Stimulated activated CD4-positive, alpha-beta T cell treated with anti-CD3 and anti-CD28 coated beads, Interleukin-15, amount 100 ng/mL, for 48 hours (primary cell): ENCODE measurements at regions not wholly inside any gene's neighbourhood (a gene's known extent, or its start where the extent isn't known, plus 50 kb on each side); places are given as distances from the start of the nearest gene placed in this dataset.
"Not testable (repeated sequence)": the region's sequence is repeated elsewhere in the genome, so short reads cannot be mapped to it uniquely, and the experiment has no call there.

Source experiments
- DNase-seq, 2 donors: peaks; one replicate each; pipeline ENCODE4 v3.0.0-alpha.2; 2020; ENCODE audit warnings: low read depth in 2 of 2

- DNase-seq: no peak
Observed at GRCh38 chr13:105847527-105848291, 687.8 kb downstream of the EFNB2 start.

DNA sequence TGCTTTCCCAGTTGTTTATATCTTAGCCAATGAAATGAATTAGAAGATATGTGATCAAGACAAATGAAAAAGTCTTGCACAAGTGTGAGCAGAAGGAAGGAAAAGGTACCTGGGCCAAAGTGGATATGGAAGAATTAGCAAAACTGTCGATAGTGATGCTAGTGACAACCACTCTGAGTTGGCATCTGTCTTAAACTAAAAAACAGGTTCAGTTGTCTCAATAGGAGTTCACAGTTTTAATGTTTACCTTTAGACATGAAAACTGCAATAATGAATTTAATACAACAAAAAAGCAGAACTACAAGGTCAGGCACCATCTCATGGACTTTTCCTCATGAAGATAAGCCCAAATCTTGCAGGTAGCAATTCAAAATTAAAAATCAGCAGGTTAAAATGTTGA, 688.5 kb downstream of the EFNB2 start:
- DNase-seq: no peak

- DNase-seq: no peak
Observed at GRCh38 chr13:105841286-105841685, 694.2 kb downstream of the EFNB2 start.

- DNase-seq: no peak
Observed at GRCh38 chr13:105838231-105838630, 697.2 kb downstream of the EFNB2 start.

GRCh38 chr13:105837295-105837694, 698.2 kb downstream of the EFNB2 start:
- not testable (repeated sequence) for DNase-seq

GRCh38 chr13:105830821-105831220, 704.6 kb downstream of the EFNB2 start:
- no peak for DNase-seq

- no peak for DNase-seq
Observed at GRCh38 chr13:105827111-105827809, 708.2 kb downstream of the EFNB2 start.

DNA sequence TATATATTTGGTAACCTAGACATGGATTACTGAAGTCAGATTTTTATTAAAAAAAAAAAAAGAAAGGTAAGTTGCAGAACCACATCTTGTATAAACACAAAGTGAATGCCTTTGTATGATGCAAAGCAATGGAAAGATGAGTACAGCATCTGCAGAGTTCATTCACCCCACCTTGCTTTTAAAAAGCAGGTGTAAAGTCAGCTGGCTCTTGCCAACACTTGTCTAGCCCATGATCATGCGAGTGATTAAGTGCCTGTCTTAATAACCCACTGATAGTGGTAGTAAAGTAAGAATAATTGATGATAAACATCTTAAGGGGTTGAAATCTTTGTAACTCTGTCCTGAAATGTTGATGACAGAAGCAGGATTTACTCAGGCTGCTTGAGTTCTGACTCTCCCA, 710.4 kb downstream of the EFNB2 start:
- no peak for DNase-seq

- no peak for DNase-seq
Observed at GRCh38 chr13:105821337-105821736, 714.1 kb downstream of the EFNB2 start.

- DNase-seq: no peak
Observed at GRCh38 chr13:105820415-105820814, 715.0 kb downstream of the EFNB2 start.

GRCh38 chr13:105817498-105817897, 718.0 kb downstream of the EFNB2 start:
- DNase-seq: no peak

DNA sequence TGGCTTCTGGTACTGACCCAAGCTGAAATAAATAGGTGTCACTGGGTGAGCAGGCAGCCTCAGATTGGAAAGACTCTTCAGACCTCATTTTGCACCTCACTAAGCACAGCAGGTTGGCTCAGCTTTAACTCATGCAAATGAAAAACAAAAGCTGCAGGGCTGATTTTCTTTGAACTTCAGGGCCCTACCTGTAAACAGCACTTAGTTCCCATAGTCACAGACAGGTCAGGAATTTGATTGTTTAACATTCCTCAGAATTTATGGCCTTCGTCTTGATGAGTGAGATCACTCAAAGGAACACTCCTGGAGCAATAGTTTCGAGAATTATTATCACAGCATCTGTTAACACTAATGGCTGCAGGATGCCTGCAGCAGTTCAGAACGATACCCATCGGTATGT, 718.5 kb downstream of the EFNB2 start:
- DNase-seq: no peak

DNA sequence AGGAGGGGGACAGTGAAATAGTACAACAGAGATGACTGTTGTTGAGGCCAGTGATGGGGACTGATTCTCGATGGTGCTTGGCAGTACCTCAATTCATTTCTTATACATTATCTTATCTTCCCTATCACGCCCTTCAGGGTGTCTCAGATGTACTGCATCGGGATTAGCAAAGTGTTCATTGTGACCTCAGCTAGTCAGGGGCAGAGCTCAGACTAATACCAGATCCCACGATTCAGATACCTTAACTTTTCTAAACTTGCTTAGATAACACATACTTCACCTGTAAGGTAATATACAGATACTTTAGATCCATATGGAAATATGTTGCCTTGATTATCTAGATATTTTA, 720.6 kb downstream of the EFNB2 start:
- DNase-seq: no peak

DNA sequence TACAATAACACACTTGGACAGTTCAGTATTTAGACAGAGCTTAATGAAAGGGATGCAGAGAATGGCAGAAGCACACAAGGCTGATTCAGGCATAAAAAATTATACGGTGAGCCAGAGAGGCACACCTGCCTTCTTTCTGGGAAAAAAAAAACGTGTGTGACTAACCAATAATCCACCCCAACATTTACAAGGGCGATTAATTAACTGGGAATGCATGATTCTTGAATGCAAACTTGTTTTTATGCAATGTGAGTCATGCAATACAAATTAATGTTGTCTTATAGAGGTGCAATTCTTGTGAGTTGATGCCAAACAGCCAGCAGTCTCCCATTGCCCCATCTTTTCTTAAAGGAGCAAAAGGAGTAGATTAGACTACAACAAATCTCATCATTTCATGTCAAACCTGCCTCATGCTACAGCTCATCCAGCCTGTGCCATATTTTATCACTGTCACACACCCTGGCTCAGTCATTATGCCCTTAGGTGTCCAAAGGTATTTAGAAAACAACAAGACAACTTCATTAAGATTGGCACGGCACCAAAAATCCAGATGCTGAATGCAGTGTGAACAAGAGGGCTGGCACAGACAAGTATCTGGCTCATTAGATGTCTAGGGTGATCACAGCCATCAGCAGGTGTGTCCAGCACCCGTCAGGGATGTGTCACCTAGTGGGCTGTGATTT, 721.1 kb downstream of the EFNB2 start:
- no peak for DNase-seq

GRCh38 chr13:105806628-105806920, 728.9 kb downstream of the EFNB2 start:
- DNase-seq: no peak

DNA sequence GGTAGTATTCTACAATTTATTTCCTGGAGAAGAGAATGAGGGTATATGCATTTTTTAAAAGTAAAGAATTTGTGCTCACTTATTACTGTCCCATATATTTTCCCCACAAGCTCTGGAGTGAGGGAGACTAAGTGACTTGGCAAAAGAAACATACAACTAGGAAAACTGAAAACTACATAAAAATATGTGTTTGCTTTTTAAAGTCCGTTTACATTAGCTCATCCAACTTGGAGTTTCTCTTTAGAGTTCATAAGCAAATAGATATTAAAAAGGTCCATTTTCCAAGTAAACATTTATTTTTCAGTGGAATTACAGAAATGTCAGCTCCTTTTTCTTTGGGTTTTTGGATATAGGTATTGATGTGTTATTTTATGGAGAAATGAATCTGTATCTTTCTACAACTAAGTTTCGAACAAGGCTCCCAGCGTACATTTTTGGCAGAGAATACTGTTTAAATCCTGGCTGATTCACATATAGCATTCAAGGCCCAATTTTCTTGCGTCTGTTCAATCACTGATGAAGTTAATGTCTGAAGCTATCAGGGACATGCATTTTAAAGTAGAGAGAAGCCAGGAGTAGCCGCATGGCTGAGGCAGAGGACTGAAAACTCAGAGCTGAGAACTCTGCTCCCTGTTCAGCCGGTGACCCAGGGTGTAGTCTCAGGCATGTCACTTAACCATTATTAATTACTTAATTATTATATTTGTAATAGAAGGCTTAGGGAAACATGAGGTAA, 729.4 kb downstream of the EFNB2 start:
- DNase-seq: no peak

GRCh38 chr13:105804561-105805190, 730.8 kb downstream of the EFNB2 start:
- DNase-seq: no peak

- DNase-seq: no peak
Observed at GRCh38 chr13:105799155-105799554, 736.3 kb downstream of the EFNB2 start.

GRCh38 chr13:105798541-105798940, 736.9 kb downstream of the EFNB2 start:
- no peak for DNase-seq

DNA sequence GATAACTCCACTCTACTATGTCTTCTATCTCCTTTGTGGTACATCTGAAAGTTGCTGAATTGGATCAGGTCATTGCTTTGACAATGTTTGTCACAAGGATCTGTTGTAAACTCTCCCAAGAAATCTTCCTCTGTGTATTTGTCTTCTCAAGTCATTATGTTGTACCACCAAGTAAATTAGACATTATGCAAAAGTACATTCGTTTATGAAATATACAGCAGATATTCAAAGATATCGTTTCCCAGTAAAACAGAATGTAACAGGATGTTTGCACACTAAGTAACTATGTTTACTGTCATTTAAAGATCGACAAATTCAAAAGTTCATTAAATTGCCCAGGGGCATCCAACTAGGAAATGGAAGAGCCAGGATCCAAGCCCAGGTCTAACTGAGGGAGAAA, 739.4 kb downstream of the EFNB2 start:
- DNase-seq: no peak

DNA sequence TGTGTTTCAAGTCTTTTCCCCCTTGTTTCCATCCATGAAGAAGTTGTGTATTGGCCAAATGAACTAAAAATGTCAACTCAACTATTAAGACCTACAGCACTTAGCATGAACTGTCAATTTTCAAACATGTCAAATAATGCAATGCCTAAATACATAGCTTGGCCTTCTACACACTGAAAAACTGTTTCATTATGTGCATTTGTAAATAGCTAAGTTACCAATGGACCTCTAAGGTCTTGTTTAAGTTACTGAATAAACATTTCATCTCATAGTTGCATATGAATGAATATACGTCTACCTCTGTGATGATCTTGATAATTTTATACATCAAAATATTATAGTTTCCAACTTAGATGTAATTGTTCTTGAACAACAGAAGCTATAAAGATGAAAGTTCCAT, 744.5 kb downstream of the EFNB2 start:
- no peak for DNase-seq

- no peak for DNase-seq
Observed at GRCh38 chr13:105788530-105788929, 746.9 kb downstream of the EFNB2 start.
